Transverse colon (tissue), 4 donors: ENCODE measurements at regions not wholly inside any gene's neighbourhood (a gene's known extent, or its start where the extent isn't known, plus 50 kb on each side); places are given as distances from the start of the nearest gene placed in this dataset.

ENCODE experiments used
- DNase-seq: peaks from one replicate; pipeline ENCODE4 v3.0.0-alpha.2; 2019
- H3K27ac ChIP-seq, 4 donors: fragments of 200-600 bp; sonication (generic); 2 replicates each; pipeline ENCODE4 v1.5.1; 2016 to 2018; ENCODE audit warnings: inconsistent platforms in 4 of 4
- H3K27me3 ChIP-seq: fragments of 200-600 bp; sonication (generic); 2 replicates; pipeline ENCODE4 v1.5.1; 2017; ENCODE audit warnings: inconsistent platforms
- H3K36me3 ChIP-seq, 4 donors: fragments of 200-600 bp; sonication (generic); 2 replicates each; pipeline ENCODE4 v1.5.1; 2017 to 2019; ENCODE audit warnings: inconsistent platforms in 4 of 4
- H3K4me1 ChIP-seq, 4 donors: fragments of 200-600 bp; sonication (generic); 2 replicates each; pipeline ENCODE4 v1.5.1; 2017 to 2020; ENCODE audit warnings: inconsistent platforms in 4 of 4
- H3K4me3 ChIP-seq, 4 donors: fragments of 200-600 bp; sonication (generic); 1 replicate in 1 of 4; 2 replicates in 3 of 4; pipeline versions ENCODE4 v1.5.1 to v1.6.1; 2017 to 2019; ENCODE audit warnings: inconsistent platforms in 4 of 4
- H3K9me3 ChIP-seq, 2 donors: fragments of 200-600 bp; sonication (generic); 2 replicates each; pipeline ENCODE4 v1.5.1; 2017 to 2019; ENCODE audit warnings: inconsistent platforms in 2 of 2
- CTCF ChIP-seq, 5 experiments: fragments of 200-600 bp in 3 of 5; fragments of 450-650 bp in 2 of 5; sonication (generic) in 3 of 5; IDR thresholded peaks; 1 replicate in 2 of 5; 2 replicates in 3 of 5; pipeline ENCODE4 v1.5.1; 2016 to 2017; ENCODE audit warnings: antibody characterized with exemption in 5 of 5, inconsistent platforms in 3 of 5, mild to moderate bottlenecking in 2 of 5, moderate library complexity in 1 of 5
- EP300 ChIP-seq: sonication (generic); formaldehyde crosslinking; IDR thresholded peaks from one replicate; pipeline ENCODE4 v1.6.1; 2017; ENCODE audit warnings: antibody characterized with exemption, low read depth
- POLR2A ChIP-seq: fragments of 450-650 bp; IDR thresholded peaks from one replicate; pipeline ENCODE4 v1.6.1; 2016; ENCODE audit warnings: antibody characterized with exemption, mild to moderate bottlenecking, moderate library complexity
- POLR2AphosphoS5 ChIP-seq, 3 donors: sonication (generic); formaldehyde crosslinking; IDR thresholded peaks; one replicate each; pipeline ENCODE4 v1.6.1; 2016; ENCODE audit warnings: antibody characterized with exemption in 3 of 3
- WGBS, 2 donors: methylation state at CpG; one replicate each; pipeline ENCODE4 v1.1.5; 2018; ENCODE audit warnings: low coverage in 1 of 2; 5-methylcytosine and 5-hydroxymethylcytosine counted together
- in situ Hi-C, 4 donors: fragments of 200-750 bp; cut with MboI; loops; one replicate each; pipeline versions ENCODE4 v1.15.0 to v1.15.1; 2017; ENCODE audit warnings: low sequenced_read_pairs in 3 of 4, low pct_ligation_motif_present in 1 of 4, low pct_unique_long_range_greater_than_20kb in 1 of 4
- intact Hi-C: fragments of 100-400 bp; cut with DNase I; formaldehyde crosslinking; loops from one replicate; pipeline ENCODE4 v1.15.1; 2023; ENCODE audit warnings: low total_unique reads

DNA sequence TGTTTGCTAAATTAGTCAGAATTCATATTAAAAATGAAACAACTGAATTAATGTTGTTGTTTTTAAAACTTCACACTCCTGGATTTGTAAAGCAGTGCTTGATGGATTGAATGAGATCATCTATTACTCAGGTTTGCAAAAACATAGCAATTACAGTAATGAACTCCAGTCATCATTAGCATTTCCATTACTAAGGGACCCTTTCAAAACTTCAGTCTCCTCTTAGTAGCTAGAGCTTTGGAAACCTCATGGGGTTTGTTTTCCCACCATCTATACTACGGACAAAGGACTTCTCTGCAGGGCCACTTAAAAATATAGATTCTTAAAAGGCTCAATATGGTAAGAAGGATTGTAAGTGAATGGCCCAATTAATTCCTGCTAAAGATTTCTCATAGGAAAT is 174.5 kb upstream of the PRNP start:
- in situ Hi-C loops: no loop called here
- no peaks in the 10 kb centered on the region for H3K36me3 ChIP-seq
- intact Hi-C loops: no loop called here
- 67 to 77% methylated on average over 1 of the region's 1 CpG for WGBS, 2 donors
- no peaks in the 10 kb centered on the region for H3K9me3 ChIP-seq
- H3K4me1 ChIP-seq: no peaks in the 10 kb centered on the region
- no peak for DNase-seq
- H3K4me3 ChIP-seq: no peak overlapping the region
- H3K27ac ChIP-seq: no peak overlapping the region
- TF ChIP-seq CTCF (IDR thresholded peaks at IDR 0.05) (no peak), POLR2AphosphoS5 (IDR thresholded peaks at IDR 0.05) (no peak), EP300 (no peak), POLR2A (no peak)
- H3K27me3 ChIP-seq: no peaks in the 10 kb centered on the region

GRCh38 chr20:4509825-4510522 is 176.3 kb upstream of the PRNP start:
- no peaks in the 10 kb centered on the region for H3K36me3 ChIP-seq
- no peak for DNase-seq
- H3K9me3 ChIP-seq: no peaks in the 10 kb centered on the region
- no peak for TF ChIP-seq POLR2AphosphoS5 (IDR thresholded peaks at IDR 0.05)
- no peak for TF ChIP-seq EP300
- no peak for TF ChIP-seq POLR2A
- TF ChIP-seq CTCF (IDR thresholded peaks at IDR 0.05): no peak
- intact Hi-C loops: no loop called here
- H3K27ac ChIP-seq: no peak overlapping the region
- in situ Hi-C loops: no loop called here
- no peaks in the 10 kb centered on the region for H3K4me1 ChIP-seq
- H3K4me3 ChIP-seq: no peak overlapping the region
- no peaks in the 10 kb centered on the region for H3K27me3 ChIP-seq
- WGBS, 2 donors: 77 to 79% methylated on average over 3 of the region's 3 CpGs

DNA sequence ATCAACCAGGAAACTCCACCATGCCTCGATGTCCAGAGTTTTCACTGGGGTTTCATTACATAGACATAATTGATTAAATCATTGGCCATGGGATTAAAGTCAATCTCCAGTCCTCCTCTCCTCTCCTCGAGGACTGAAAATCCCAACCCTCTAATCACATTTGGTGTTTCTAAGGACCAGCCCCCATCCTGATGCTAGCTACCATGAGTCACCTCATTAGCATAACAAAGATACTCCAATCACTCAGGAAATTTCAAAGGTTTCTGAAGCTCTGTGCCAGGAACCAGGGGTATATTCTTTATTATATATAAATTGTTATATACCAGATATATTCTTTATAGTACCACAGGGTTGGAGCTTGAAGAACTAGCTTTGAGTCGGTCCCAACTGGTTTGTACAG is 177.5 kb upstream of the PRNP start:
- no peak overlapping the region for H3K27ac ChIP-seq
- no peaks in the 10 kb centered on the region for H3K36me3 ChIP-seq
- in situ Hi-C loops (no loop called here), intact Hi-C loops (no loop called here)
- TF ChIP-seq EP300: no peak
- no peak for TF ChIP-seq POLR2A
- no peak for TF ChIP-seq POLR2AphosphoS5 (IDR thresholded peaks at IDR 0.05)
- TF ChIP-seq CTCF (IDR thresholded peaks at IDR 0.05): no peak
- no peak for DNase-seq
- 79 to 100% methylated on average over 1 to 3 of the region's 3 CpGs for WGBS, 2 donors
- H3K27me3 ChIP-seq: no peaks in the 10 kb centered on the region
- no peak overlapping the region for H3K4me3 ChIP-seq
- H3K9me3 ChIP-seq: no peaks in the 10 kb centered on the region
- no peaks in the 10 kb centered on the region for H3K4me1 ChIP-seq

DNA sequence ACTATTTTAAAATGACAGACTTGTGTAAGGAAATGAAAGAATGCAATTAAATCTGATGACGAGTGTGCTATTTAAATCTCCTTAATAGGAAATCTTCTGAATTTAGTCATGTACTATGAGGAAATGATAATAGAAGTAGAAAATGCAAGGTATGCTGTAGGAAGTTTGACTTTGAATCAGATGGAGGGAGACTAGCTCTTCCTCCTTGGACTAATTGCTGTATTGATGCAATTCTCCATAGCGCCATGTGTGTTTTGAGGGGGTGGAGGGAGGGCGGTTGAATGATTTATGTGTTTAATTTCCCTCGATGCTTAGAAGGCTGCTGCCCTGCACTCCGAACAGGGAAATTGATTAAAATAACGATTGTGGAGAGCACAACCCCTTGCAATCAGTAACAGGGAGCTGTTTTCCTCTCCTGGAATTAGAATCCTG is 179.0 kb upstream of the PRNP start:
- no peaks in the 10 kb centered on the region for H3K36me3 ChIP-seq
- no peak overlapping the region for H3K4me3 ChIP-seq
- intact Hi-C loops: no loop called here
- WGBS, 2 donors: 30 to 78% methylated on average over 1 to 6 of the region's 6 CpGs
- no peak overlapping the region for H3K27ac ChIP-seq
- TF ChIP-seq POLR2A (no peak), CTCF (IDR thresholded peaks at IDR 0.05) (no peak), EP300 (no peak), POLR2AphosphoS5 (IDR thresholded peaks at IDR 0.05) (no peak)
- H3K27me3 ChIP-seq: no peaks in the 10 kb centered on the region
- in situ Hi-C loops: no loop called here
- DNase-seq: no peak
- no peaks in the 10 kb centered on the region for H3K4me1 ChIP-seq
- H3K9me3 ChIP-seq: no peaks in the 10 kb centered on the region
